ENCODE measurements at regions not wholly inside any gene's neighbourhood (a gene's known extent, or its start where the extent isn't known, plus 50 kb on each side); places are given as distances from the start of the nearest gene placed in this dataset.

GRCh38 chrX:10025742-10026493 lies 58.8 kb downstream of the CLDN34 start:
- DNase-seq (ENCODE audit: low spot score) (no peak), ATAC-seq (ENCODE audit: low read depth) (no peak)
- TF ChIP-seq CTCF (IDR thresholded peaks at IDR 0.05; ENCODE audit: poor library complexity, severe bottlenecking): no peak
- H3K4me1 ChIP-seq (ENCODE audit: insufficient read depth, poor library complexity, severe bottlenecking): peaks cover 21% of the 10 kb centered on the region
- no peak overlapping the region for H3K27ac ChIP-seq (ENCODE audit: poor library complexity, severe bottlenecking)
- H3K36me3 ChIP-seq (ENCODE audit: low read depth): no peaks in the 10 kb centered on the region
- no peaks in the 10 kb centered on the region for H3K27me3 ChIP-seq (ENCODE audit: insufficient read depth, poor library complexity, severe bottlenecking)
- H3K4me3 ChIP-seq (ENCODE audit: severe bottlenecking): no peak overlapping the region
- no peaks in the 10 kb centered on the region for H3K9me3 ChIP-seq (ENCODE audit: severe bottlenecking)

DNA sequence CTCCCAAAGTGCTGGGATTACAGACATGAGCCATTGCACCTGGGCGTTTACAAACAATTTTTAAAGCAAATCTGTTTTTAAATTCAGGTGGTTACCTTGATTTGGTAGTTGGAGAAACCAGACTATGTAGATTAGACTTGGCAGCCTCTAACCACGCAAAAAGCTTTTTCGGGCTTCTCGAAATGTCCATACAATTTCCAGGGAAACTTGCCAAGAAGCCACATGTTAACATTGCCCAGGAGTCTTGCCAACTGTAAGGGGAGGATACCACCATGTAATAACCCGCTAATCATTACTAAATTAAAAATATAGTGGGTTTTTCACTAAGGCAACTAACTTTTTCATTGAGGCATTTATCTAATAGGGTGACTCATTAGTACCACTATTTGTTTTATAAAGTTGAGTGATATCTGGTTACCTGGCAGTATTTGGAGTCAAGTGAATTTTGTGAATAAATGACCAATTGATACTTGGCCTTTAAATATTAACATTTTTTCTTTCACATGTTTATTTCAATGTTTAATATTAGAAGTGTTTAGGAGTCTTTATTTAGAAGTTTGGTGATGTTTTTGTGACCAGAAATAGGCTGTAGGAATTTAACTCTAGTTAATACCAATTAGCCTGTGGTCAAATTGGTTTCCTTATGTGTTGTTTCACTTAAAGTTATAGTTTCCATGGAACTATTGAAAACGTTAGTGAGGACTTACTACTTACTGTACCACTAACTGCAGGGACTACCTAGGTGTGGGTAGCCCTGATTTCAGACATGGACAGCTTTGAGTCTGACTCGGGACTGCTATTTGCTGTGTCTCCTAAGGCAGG lies 61.3 kb downstream of the CLDN34 start:
- H3K27ac ChIP-seq (ENCODE audit: poor library complexity, severe bottlenecking): no peak overlapping the region
- ATAC-seq (ENCODE audit: low read depth): 0 out of 3 replicates have a peak, but pooled peaks have one; percentile 27

DNA sequence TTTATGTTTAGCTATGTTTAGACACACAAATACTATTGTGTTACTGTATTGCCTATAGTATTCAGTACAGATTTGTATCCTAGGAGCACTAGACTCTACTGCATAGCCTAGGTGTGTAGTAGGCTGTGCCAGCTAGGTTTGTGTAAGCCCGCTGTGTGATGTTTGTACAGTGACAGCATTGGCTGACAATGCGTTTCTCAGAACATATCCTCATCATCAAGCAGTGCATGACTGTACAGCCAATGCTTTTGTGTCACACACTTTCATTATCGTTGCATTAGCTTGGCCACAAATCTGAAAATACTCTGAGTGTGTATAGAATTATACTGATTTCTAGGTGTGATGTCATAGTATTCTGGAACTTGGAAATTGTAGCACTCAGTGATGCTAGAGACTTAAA lies 63.4 kb downstream of the CLDN34 start:
- H3K27ac ChIP-seq (ENCODE audit: poor library complexity, severe bottlenecking): no peak overlapping the region
- peak; percentile 76 for ATAC-seq (ENCODE audit: low read depth)
- DNase-seq (ENCODE audit: low spot score): no peak
- no peak for TF ChIP-seq CTCF (IDR thresholded peaks at IDR 0.05; ENCODE audit: poor library complexity, severe bottlenecking)
- no peaks in the 10 kb centered on the region for H3K9me3 ChIP-seq (ENCODE audit: severe bottlenecking)
- H3K27me3 ChIP-seq (ENCODE audit: insufficient read depth, poor library complexity, severe bottlenecking): no peaks in the 10 kb centered on the region
- H3K36me3 ChIP-seq (ENCODE audit: low read depth): no peaks in the 10 kb centered on the region
- peaks cover 13% of the 10 kb centered on the region for H3K4me1 ChIP-seq (ENCODE audit: insufficient read depth, poor library complexity, severe bottlenecking)
- no peak overlapping the region for H3K4me3 ChIP-seq (ENCODE audit: severe bottlenecking)

More for the DNA sequence above, 61.3 kb downstream of the CLDN34 start:
- no peak for DNase-seq (ENCODE audit: low spot score)
- TF ChIP-seq CTCF (IDR thresholded peaks at IDR 0.05; ENCODE audit: poor library complexity, severe bottlenecking): no peak
- Histone ChIP-seq H3K4me3 (ENCODE audit: severe bottlenecking) (no peak overlapping the region), H3K27me3 (ENCODE audit: insufficient read depth, poor library complexity, severe bottlenecking) (no peaks in the 10 kb centered on the region), H3K36me3 (ENCODE audit: low read depth) (no peaks in the 10 kb centered on the region), H3K9me3 (ENCODE audit: severe bottlenecking) (no peaks in the 10 kb centered on the region), H3K4me1 (ENCODE audit: insufficient read depth, poor library complexity, severe bottlenecking) (peaks cover 13% of the 10 kb centered on the region)

DNA sequence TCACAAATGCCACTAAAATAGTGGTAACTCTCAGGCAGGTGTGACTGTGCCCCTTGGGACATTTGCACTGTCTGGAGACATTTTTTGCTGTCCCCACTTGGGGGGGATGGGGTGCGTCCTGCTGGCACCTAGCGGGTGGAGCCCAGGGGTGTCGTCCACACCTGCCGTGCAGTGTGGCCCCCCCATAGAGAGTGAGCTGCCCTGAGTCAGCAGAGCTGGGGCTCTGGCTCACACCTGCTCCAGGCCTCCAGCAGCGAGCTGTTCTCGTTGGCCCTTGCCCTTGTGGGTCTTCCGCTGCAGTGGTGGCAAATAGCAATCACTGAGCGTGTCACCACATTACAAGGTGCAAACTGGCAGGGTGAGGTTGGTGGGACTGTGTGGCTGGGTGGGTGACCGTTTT lies 64.6 kb downstream of the CLDN34 start:
- TF ChIP-seq CTCF (IDR thresholded peaks at IDR 0.05; ENCODE audit: poor library complexity, severe bottlenecking): no peak
- no peak overlapping the region for H3K27ac ChIP-seq (ENCODE audit: poor library complexity, severe bottlenecking)
- H3K9me3 ChIP-seq (ENCODE audit: severe bottlenecking): no peaks in the 10 kb centered on the region
- no peaks in the 10 kb centered on the region for H3K36me3 ChIP-seq (ENCODE audit: low read depth)
- no peak overlapping the region for H3K4me3 ChIP-seq (ENCODE audit: severe bottlenecking)
- no peaks in the 10 kb centered on the region for H3K27me3 ChIP-seq (ENCODE audit: insufficient read depth, poor library complexity, severe bottlenecking)
- ATAC-seq (ENCODE audit: low read depth): no peak
- H3K4me1 ChIP-seq (ENCODE audit: insufficient read depth, poor library complexity, severe bottlenecking): peaks cover 13% of the 10 kb centered on the region
- no peak for DNase-seq (ENCODE audit: low spot score)
